T1000 (cell line): ENCODE measurements at regions not wholly inside any gene's neighbourhood (a gene's known extent, or its start where the extent isn't known, plus 50 kb on each side); places are given as distances from the start of the nearest gene placed in this dataset.

Experiments used
- DNase-seq: peaks from one replicate; lab custom pipeline; 2025; ENCODE audit warnings: mixed read lengths; lab: John Stamatoyannopoulos, UW

DNA sequence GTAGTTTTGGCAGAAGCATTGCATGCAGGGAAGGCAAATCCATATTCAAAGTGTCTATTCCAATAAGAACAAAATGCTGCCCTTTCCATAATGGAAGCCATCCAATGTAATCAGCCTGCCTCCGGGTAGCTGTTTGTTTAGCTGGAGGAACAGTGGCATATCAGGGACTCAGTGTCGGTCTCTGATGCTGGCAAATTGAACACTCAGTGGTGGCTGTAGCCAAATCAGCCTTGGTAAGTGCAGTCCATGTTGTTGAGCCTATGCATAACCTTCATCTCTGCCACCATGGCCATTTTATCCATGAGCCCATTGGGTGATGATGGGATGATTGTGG, 147.8 kb upstream of the MAX start:
- no peak for DNase-seq

DNA sequence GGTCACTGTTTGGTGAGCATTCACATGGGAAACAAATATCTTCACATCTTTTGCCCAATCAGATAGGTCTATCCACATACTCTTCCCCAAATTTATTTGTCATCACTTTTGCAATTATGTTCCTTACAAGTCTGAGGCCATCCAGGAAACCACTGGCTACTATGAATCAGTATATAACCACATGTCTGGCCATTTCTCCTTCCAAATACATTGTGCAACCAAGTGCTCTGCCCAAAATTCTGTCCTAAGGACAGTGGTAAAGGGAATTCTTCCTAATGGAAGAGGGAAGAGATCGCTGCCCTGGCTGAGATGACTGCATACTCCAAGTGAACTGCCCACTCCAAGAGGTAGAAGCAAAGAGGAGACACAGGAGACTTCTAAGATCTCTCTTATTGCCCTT, 148.9 kb upstream of the MAX start:
- no peak for DNase-seq

DNA sequence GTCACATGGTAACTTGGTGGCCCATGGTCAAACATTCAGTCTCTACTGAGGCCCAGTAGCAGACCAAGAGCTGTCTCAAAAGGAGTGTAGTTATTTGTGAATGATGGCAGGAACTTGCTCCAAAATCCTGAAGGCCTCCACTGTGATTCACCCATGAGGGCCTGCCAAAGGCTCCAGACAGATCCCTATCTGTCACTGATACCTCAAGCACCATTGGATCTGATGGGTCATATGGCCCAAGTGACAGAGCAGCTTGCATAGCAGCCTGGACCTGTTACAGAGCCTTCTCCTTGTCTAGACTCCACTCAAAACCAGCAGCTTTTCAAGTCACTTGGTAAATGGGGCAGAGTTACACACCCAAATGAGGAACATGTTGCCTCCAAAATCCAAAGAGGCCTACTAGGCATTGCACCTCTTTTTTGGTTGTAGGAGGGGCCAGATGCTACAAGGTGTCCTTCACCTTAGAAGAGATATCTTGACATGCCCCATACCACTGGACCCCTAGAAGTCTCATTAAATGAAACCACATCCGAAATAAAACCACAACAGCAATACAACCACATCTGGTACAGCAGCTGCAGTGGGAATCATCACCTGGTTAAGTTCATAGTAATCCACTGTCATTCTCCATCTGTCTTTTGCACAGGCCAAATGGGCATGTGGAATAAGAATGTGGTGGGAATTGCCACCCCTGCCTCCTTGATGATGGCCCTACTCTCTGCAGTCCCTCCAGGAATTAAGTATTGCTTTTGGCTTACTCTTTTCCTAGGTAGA, 150.4 kb upstream of the MAX start:
- no peak for DNase-seq

DNA sequence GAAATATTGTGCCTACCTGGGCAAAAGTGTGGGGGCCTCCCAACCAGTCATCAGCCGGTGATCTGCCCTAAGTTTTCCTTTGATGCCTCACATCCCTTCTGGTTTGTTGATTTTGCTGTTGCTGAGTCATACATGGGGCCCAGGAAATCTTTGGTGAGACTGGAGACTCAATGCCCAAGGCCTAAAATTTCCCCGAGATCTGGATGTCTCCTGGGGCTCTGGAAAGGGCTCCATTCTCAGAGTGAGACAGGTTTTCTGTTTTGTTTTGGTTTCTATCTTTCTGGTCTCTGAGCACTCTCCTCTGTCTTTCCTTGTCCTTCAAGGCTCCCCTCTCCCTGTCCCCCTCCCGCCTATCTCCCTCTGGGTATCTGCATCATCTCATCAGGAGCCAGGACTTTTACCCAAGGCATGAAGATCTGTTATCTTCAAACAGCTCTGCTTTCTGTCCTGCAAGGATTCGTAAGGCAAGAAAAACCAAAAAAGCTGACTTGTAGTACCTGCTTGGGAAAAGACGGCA, 152.8 kb upstream of the MAX start:
- peak; percentile 54 for DNase-seq

DNA sequence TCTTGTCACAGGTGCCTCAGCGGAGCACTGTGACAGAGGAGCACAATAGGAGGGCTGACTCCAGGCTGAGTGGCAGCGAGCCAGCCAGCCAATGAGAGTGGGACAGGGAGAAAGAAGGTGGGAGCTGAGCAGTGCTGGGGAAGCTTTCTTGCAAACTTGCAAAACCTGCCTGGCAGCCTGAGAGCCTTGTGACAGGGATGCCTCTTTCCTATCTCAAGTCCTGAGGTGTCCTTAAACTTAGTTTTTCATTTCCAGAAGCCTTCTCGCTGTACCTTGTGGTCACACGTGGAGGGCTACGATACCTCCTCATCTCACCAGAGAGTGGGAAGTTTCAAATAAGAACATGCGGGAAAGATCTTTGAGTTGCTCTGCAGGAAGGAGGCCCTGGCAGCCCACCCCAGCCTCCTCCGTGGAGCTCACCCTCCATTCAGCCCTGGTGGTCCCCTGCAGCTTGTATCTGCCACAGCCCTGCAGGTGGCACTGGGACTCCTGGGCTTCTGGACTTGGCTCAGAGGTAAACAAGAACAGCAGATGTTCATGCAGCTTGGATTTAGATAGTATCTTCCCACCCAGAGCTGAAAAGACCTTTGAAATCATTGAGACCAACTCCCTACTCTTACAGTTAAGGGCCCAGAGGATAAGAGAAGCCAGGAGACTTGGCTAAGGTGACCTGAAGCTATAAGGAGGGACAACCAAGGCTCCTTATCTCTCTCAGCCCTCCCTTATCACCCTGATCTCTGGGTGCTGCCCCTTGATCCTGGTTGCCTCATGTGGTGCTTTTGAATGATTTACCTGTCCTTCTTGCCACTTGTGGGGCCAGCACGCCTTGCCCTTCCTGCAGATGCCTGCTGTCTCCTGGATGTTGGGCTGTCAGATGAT, 153.5 kb upstream of the MAX start:
- no peak for DNase-seq

DNA sequence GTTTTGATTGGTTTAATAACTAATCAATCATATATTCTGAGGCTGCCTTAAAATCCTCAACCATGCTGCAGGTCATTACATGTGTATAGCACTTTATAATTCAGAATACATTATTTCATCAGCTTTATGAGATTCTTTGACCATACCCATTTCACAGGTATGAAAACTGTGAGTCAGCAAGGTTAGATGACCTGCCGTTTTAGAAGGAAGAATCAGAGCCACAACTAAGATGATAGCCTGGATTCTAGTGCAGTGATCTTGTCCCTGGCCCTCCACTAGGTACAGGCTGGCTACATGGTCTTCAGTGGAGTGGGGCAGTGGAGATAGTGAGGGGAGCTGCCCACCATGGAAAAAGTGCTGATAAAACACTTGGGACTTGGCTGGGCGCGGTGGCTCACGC, 154.4 kb upstream of the MAX start:
- DNase-seq = no peak

DNA sequence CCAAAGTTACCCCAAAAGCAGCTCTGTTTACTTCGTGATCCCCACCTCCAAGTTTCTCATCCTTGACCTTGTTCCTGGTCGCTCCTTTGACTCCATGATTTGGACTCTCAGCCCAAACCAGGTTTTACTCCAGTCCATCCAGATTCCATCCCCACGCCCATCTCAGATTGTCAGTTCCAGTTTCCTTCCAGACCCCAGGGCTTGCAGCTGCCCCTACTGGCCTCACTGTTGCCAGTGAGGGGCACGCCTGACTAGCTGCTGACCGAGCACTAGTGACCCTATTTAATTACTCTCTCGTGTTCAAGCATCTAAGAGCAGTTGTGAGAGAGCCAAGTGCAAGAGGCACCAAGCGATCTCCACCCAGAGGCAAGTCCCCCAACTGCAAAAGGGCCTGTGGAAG, 155.1 kb upstream of the FUT8 start:
- DNase-seq = no peak

DNA sequence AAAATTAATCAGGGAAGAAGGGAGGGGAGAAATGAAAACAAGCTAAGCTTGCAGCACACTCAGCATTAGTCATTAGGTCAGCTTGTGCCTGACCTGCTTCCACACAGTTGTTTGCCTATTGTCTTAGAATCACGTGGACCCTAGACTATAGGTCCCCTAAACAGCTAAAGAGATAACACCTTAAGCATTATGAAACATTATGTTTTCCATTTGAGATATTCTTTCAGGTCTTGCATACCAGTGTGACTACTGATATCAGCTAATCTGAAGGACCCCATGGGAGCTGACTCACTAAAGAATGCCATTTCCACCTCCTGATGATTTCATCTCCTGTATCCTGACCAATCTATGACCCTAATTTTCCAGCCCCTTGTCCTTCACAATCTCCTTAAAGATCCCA, 154.1 kb upstream of the FUT8 start:
- DNase-seq = no peak

DNA sequence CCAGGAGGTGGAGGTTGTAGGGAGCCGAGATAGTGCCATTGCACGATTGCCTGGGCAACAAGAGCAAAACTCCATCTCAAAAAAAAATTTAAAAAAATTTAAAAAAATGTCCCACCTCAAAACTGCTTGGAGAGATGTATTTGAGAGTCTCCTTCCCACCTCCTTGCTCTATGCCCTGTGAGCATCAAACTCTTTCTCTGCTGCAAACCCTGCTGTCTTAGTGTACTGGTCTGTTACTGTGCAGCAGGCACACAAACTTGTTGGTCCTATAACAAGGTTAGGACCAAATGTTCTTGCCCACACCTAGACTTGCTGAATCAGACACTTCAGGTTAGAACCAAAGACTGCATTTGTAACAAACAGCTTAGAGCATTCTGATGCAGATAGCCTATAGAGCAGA, 153.5 kb upstream of the FUT8 start:
- DNase-seq = no peak

DNA sequence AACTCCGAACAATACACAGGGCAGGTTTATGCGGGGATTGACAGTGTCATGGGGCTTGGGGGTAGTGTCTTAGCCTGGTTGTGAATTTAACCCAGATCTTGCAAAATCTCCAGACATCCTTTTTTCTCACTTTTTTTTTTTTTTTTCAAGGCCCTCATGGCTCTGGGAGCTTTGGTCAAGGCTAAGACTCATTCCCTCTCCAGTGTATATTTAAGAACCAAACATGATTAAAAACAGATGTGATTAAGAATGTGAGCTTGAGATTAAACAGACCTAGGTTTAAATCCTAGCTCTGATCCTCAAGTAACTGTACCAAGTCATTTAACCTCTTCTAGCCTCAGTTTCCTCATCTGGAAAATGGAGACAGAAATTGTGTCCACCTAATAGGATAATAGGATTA, 151.7 kb upstream of the FUT8 start:
- no peak for DNase-seq

DNA sequence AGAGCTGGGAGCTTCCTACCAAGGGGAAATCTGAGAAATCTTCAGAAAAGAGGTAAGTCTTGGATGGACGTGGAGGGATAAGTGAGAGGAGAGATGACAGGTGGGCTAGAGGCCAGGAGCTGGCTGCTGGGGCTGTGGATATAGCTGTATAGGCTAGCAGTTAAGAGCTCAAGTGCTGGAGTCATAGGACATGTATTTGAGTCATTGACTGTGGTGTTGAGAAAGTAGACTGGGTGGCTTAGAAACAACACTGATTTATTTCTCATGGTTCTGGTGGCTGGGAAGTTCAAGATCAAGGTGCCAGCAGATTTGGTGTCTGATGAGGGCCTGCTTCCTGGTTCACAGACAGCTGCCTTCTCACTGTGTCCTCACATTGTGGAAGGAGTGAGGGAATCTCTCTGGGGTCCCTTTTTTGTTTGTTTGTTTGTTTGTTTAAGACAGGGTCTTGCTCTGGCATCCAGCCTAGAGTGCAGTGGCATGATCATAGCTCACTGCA, 151.1 kb upstream of the FUT8 start:
- no peak for DNase-seq

DNA sequence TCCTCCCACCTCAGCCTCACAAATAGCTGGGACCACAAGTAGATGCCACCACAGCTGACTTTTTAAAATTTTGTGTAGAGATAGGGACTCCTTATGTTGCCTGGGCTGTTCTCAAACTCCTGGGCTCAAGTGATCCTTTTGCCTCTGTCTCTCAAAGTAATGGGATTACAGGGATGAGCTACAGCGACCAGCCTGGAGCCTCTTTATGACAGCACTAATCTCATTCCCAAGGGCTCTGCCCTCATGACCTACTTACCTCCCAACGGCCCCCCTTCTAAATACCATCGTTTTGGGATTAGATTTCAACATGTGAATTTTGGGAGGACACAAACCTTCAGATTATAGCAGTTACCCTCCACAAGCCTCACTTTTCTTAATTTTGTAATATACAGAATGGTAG, 150.6 kb upstream of the FUT8 start:
- no peak for DNase-seq

DNA sequence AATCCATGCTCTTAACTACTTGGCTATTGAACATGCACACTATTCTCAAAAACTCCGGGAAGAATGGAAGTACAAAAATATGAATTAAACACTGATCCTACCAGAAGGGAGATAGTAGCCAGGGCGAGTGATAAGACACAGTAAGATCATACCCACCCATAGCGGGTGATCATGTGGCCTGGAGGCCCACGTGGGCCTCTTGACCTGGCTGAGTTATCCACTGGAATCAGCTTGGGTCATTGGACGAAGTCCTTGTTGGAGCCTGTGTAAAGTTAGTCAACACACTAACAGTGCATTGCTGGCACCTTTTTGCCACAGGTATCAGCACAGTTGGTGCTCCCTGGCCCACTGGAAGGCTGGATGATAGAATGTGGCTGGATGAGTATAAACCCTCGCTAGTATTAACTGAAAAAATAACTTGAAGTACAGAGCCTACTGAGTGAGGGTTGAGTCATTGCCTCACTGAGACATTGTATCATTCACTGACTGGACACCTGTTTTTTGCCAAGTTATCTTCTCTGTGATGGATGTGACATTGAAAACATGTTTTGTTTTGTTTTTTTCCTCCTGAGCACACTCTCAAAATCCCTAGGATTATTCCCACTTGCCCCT, 149.2 kb upstream of the FUT8 start:
- no peak for DNase-seq

DNA sequence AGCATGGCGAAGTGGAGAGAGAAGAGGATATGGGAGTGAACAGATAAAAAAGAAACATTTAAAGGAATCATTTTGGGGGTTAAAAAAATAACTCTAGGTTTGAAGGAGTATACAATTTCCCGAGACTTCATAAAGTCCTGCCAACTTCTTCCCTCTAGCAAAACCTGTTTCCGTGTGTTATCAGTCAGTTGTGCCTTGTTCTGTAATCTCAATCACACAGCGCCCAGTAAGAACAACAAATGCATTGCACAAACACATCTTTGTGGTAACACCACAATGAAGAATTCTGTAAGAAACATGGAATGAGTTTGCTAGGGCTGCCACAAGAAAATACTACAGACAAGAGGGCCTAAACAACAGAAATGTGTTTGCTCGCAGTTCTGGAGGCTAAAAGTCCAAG, 144.7 kb upstream of the FUT8 start:
- no peak for DNase-seq

DNA sequence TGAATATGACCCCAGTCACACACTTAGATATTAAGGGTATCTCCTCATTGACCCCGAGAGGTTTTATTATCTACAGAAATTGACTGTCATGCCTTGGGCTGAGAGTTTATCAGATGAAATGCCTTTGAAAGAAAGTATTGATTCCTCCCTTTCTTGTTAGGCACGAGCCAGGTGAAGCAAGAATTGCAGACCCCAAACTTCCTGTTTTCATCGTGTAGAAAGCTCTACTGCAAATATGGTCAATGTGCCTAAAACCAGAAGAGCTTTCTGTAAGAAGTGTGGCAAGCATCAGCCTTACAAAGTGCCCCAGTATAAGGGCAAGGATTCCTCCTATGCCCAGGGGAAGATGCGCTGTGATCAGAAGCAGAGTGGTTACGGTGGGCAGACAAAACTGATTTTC, 143.9 kb upstream of the FUT8 start:
- no peak for DNase-seq

DNA sequence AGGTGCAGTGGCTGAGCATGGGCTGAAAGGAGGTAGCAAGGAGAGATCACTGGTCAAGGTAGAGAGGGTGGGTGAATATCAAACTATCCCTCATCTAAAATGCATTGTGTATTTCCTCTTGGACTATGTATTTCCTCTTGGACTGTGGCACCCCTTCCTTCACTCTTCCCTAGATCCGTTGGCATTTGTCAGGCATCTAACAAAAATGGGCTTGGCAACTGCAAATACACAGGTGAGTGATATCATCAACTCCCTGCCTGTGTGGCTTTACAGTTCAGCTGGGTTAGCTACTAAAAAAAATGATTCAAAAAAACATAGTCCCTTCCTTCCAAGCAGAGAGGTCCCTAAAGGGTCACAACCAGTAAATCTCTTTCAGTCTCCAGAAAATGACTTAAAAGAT, 142.8 kb upstream of the FUT8 start:
- no peak for DNase-seq

DNA sequence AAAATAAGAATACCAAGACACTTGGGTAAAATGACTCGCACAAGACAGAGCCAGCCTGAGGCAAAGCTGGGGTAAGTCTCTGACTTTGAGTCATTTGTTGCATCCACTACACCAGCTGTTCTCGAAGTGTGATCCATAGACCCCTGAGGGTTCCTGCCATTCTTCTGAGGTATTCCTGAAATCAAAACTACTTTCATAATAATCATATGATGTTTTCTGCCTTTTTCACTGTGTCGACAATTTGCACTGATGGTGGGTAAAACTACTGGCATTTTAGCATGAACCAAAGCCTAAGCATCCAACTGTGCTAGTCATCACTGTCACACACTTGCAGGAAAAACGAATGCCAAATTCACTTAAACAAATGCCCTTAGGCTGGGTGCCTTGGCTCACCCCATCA, 135.5 kb upstream of the FUT8 start:
- peak; percentile 32 for DNase-seq

DNA sequence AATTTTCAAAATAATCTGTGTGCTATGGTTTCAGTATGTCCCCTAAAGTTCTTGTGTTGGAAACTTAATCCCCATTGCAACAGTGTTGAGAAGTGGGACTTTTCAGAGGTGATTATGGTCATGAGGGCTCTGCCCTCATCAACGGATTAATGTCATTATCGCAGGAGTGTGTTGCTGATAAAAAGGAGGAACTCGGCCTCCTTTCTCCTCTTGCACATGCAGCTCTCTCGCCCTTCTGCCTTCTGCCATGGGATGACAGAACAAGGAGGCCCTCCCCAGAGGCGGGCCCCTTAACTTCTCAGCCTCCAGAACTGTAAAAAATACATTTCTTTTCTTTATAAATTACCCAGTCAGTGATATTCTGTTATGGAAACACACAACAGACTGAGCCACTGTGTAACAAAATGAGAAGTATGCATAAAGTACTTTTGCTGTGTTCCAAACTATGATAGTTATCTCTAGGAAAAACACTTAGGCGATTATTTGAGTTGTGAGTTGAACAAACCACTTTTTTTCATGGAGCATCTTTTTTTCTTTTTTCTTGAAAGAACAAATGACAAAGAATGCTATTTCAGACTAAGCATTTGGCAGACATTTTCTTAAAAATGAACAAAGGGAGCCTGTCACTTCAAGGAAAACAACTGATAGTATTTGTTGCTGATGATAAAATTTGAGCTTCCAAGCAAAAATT, 134.8 kb upstream of the FUT8 start:
- no peak for DNase-seq

DNA sequence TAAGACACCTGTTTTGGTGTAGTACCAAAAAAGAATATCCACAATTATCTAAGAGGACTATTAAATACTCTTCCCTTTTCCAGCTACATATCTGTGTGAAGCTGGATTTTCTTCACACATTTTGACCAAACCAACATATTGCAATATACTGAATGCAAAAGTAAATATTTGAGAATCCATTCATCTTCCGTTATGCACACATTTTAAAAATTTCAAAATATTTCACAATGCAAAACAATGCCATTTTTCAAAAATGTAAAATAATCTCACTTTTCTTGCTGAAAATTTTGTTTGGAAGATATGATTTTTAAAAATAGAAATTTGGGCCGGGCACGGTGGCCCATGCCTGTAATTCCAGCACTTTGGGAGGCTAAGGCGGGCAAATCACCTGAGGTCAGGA, 133.9 kb upstream of the FUT8 start:
- no peak for DNase-seq

DNA sequence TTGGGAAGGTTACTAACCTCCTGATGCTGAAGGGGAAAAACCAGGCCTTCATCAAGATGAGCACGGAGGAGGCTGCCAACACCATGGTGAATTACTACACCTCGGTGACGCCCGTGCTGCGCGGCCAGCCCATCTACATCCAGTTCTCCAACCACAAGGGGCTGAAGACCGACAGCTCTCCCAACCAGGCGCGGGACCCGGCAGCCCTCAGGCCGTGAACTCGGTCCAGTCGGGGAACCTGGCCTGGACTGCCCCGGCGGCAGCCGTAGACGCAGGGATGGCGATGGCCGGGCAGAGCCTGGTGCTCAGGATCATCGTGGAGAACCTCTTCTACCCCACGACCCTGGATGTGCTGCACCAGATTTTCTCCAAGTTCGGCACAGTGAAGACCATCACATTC, 133.0 kb upstream of the FUT8 start:
- DNase-seq = no peak

DNA sequence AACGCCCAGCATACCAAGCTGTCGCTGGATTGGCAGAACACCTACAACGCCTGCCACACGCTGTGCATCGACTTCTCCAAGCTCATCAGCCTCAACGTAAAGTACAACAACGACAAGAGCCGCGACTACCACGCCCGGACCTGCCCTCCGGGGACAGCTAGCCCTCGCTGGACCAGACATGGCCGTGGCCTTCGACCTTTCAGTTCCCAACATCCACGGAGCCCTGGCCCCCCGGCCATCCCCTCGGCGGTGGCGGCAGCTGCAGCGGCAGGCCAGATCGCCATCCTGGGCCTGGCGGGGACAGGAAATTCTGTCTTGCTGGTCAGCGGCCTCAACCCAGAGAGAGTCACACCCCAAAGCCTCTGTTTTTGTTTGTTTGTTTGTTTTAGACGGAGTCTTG, 132.6 kb upstream of the FUT8 start:
- no peak for DNase-seq

DNA sequence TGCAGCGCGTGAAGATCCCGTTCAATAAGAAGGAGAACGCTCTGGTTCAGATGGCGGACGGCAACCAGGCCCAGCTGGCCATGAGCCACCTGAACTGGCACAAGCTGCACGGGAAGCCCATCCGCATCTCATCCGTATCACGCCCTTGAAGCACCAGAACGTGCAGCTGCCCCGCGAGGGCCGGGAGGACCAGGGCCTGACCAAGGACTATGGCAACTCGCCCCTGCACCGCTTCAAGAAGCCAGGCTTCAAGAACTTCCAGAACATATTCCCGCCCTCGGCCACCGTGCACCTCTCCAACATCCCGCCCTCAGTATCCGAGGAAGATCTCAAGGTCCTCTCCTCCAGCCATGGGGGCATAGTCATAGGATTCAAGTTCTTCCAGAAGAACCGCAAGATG, 131.9 kb upstream of the FUT8 start:
- DNase-seq = no peak
